ENCODE measurements at regions not wholly inside any gene's neighbourhood (a gene's known extent, or its start where the extent isn't known, plus 50 kb on each side); places are given as distances from the start of the nearest gene placed in this dataset.

DNA sequence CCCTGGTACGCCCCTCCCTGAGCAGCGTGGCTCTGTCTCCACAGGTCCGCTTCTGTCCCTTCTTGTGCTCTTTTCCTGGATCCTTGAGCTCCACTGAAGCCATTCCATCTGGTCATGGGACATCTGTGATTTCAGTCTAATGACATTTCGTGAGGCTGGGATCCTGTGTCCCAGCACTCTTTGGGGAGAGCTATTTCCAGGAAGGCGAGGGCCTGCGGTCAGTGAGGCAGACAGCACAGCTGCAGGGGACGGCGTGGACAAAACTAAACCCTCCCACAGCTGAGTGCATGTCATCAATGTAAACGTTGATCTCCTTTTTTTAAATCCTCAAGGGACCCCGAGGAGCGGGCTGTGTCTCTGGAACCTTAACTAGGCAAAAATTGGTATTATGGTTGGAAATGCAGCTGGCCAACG lies 127.7 kb downstream of the DACT1 start:
- H2AFZ ChIP-seq (ENCODE audit: low read depth) = no peak overlapping the region
- CTCF ChIA-PET = interaction anchor here (1.1 to 1.6 kb wide), 3 partner anchors 119 to 290 kb away, joined by 3 read pairs; no protein-coding TSS in a partner anchor
- WGBS (ENCODE audit: low lambda C conversion rate) = 87% methylated on average over 12 of the region's 12 CpGs

DNA sequence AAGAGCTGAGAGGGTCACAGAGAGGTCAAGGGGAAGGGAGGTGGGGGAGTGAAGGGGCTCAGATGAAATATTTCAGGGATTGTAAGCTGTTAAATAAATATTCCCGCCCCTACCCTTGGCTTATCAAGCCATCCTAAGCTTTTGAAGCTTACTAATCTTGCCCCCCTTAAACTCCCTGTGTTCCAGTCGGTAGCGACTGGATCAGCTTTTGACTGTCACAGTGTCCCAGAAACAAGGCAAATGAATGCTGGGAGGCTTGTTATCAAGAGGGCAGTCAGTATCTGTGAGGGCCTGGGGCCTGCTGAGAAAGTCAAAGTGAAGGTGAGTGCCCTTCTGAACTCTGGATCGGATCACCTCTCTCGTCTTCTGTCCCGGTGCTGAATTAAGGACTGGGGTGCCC lies 128.1 kb downstream of the DACT1 start:
- ChIA-PET POLR2A (no interaction called here), CTCF (interaction anchor here (1.1 to 1.6 kb wide), 3 partner anchors 118 to 289 kb away, joined by 3 read pairs; no protein-coding TSS in a partner anchor)
- H3K9me3 ChIP-seq = no peaks in the 10 kb centered on the region
- H3K4me3 ChIP-seq (ENCODE audit: low read depth in 2 of 2, low read length in 1 of 2) = no peak overlapping the region
- no peak overlapping the region for H3K27ac ChIP-seq (ENCODE audit: low read depth in 2 of 2, low read length in 1 of 2)
- no peak for DNase-seq
- no peak overlapping the region for H3K4me2 ChIP-seq
- no peak overlapping the region for H2AFZ ChIP-seq (ENCODE audit: low read depth)
- WGBS (ENCODE audit: low lambda C conversion rate) = 92% methylated on average over 6 of the region's 6 CpGs
- no peaks in the 10 kb centered on the region for H3F3A ChIP-seq (replicated peaks; ENCODE audit: insufficient read depth)
- no peaks in the 10 kb centered on the region for H3K36me3 ChIP-seq (replicated peaks in 1 of 2; ENCODE audit: control insufficient read depth in 1 of 2, insufficient read depth in 2 of 2, low read length in 1 of 2)
- TF ChIP-seq, protein P1, sequence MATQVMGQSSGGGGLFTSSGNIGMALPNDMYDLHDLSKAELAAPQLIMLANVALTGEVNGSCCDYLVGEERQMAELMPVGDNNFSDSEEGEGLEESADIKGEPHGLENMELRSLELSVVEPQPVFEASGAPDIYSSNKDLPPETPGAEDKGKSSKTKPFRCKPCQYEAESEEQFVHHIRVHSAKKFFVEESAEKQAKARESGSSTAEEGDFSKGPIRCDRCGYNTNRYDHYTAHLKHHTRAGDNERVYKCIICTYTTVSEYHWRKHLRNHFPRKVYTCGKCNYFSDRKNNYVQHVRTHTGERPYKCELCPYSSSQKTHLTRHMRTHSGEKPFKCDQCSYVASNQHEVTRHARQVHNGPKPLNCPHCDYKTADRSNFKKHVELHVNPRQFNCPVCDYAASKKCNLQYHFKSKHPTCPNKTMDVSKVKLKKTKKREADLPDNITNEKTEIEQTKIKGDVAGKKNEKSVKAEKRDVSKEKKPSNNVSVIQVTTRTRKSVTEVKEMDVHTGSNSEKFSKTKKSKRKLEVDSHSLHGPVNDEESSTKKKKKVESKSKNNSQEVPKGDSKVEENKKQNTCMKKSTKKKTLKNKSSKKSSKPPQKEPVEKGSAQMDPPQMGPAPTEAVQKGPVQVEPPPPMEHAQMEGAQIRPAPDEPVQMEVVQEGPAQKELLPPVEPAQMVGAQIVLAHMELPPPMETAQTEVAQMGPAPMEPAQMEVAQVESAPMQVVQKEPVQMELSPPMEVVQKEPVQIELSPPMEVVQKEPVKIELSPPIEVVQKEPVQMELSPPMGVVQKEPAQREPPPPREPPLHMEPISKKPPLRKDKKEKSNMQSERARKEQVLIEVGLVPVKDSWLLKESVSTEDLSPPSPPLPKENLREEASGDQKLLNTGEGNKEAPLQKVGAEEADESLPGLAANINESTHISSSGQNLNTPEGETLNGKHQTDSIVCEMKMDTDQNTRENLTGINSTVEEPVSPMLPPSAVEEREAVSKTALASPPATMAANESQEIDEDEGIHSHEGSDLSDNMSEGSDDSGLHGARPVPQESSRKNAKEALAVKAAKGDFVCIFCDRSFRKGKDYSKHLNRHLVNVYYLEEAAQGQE (IDR thresholded peaks at IDR 0.05; ENCODE audit: low read depth, low read length) = no peak
- no peak overlapping the region for H3K9ac ChIP-seq
- no peaks in the 10 kb centered on the region for H3K9me2 ChIP-seq
- H3K27me3 ChIP-seq (ENCODE audit: insufficient read depth) = no peaks in the 10 kb centered on the region
- no peaks in the 10 kb centered on the region for H3K79me2 ChIP-seq (ENCODE audit: insufficient read depth)
- no peaks in the 10 kb centered on the region; a peak in 2 of 4 replicates for H3K4me1 ChIP-seq (ENCODE audit: control insufficient read depth in 1 of 2, insufficient read depth in 2 of 2, low read depth in 1 of 2, low read length in 1 of 2)
- no peaks in the 10 kb centered on the region for H4K20me1 ChIP-seq (ENCODE audit: insufficient read depth)

More for the DNA sequence above, 127.7 kb downstream of the DACT1 start:
- no peaks in the 10 kb centered on the region for H3K9me3 ChIP-seq
- H3K36me3 ChIP-seq (replicated peaks in 1 of 2; ENCODE audit: control insufficient read depth in 1 of 2, insufficient read depth in 2 of 2, low read length in 1 of 2) = no peaks in the 10 kb centered on the region
- POLR2A ChIA-PET = no interaction called here
- H4K20me1 ChIP-seq (ENCODE audit: insufficient read depth) = no peaks in the 10 kb centered on the region
- no peaks in the 10 kb centered on the region for H3F3A ChIP-seq (replicated peaks; ENCODE audit: insufficient read depth)
- H3K27me3 ChIP-seq (ENCODE audit: insufficient read depth) = no peaks in the 10 kb centered on the region
- H3K79me2 ChIP-seq (ENCODE audit: insufficient read depth) = no peaks in the 10 kb centered on the region
- H3K4me2 ChIP-seq = no peak overlapping the region
- no peak for DNase-seq
- H3K27ac ChIP-seq (ENCODE audit: low read depth in 2 of 2, low read length in 1 of 2) = no peak overlapping the region
- H3K9ac ChIP-seq = no peak overlapping the region
- H3K4me3 ChIP-seq (ENCODE audit: low read depth in 2 of 2, low read length in 1 of 2) = no peak overlapping the region
- no peaks in the 10 kb centered on the region; a peak in 2 of 4 replicates for H3K4me1 ChIP-seq (ENCODE audit: control insufficient read depth in 1 of 2, insufficient read depth in 2 of 2, low read depth in 1 of 2, low read length in 1 of 2)
- TF ChIP-seq, protein P2, sequence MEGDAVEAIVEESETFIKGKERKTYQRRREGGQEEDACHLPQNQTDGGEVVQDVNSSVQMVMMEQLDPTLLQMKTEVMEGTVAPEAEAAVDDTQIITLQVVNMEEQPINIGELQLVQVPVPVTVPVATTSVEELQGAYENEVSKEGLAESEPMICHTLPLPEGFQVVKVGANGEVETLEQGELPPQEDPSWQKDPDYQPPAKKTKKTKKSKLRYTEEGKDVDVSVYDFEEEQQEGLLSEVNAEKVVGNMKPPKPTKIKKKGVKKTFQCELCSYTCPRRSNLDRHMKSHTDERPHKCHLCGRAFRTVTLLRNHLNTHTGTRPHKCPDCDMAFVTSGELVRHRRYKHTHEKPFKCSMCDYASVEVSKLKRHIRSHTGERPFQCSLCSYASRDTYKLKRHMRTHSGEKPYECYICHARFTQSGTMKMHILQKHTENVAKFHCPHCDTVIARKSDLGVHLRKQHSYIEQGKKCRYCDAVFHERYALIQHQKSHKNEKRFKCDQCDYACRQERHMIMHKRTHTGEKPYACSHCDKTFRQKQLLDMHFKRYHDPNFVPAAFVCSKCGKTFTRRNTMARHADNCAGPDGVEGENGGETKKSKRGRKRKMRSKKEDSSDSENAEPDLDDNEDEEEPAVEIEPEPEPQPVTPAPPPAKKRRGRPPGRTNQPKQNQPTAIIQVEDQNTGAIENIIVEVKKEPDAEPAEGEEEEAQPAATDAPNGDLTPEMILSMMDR (IDR thresholded peaks at IDR 0.05) = no peak
- TF ChIP-seq, protein P3, sequence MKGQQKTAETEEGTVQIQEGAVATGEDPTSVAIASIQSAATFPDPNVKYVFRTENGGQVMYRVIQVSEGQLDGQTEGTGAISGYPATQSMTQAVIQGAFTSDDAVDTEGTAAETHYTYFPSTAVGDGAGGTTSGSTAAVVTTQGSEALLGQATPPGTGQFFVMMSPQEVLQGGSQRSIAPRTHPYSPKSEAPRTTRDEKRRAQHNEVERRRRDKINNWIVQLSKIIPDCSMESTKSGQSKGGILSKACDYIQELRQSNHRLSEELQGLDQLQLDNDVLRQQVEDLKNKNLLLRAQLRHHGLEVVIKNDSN (IDR thresholded peaks at IDR 0.05; ENCODE audit: borderline replicate concordance, low read depth) = no peak
- TF ChIP-seq CHD2 (IDR thresholded peaks at IDR 0.05; ENCODE audit: low read length, partially characterized antibody) (no peak), POLR2AphosphoS5 (IDR thresholded peaks at IDR 0.05; ENCODE audit: low read depth, low read length) (no peak), ELF1 (IDR thresholded peaks at IDR 0.05) (no peak), NFIC (IDR thresholded peaks at IDR 0.05; ENCODE audit: borderline replicate concordance) (no peak), FOSL2 (IDR thresholded peaks at IDR 0.05; ENCODE audit: borderline replicate concordance, low read depth) (no peak), TEAD4 (IDR thresholded peaks at IDR 0.05; ENCODE audit: borderline replicate concordance, insufficient read depth) (no peak), GABPA (IDR thresholded peaks at IDR 0.05; ENCODE audit: low read depth) (no peak), FOXM1 (IDR thresholded peaks at IDR 0.05; ENCODE audit: low read depth) (no peak), FOXJ3 (CRISPR knock-in tag; IDR thresholded peaks at IDR 0.05) (no peak), YY1 (IDR thresholded peaks at IDR 0.05; ENCODE audit: low read depth) (no peak)
- TF ChIP-seq, protein P4, sequence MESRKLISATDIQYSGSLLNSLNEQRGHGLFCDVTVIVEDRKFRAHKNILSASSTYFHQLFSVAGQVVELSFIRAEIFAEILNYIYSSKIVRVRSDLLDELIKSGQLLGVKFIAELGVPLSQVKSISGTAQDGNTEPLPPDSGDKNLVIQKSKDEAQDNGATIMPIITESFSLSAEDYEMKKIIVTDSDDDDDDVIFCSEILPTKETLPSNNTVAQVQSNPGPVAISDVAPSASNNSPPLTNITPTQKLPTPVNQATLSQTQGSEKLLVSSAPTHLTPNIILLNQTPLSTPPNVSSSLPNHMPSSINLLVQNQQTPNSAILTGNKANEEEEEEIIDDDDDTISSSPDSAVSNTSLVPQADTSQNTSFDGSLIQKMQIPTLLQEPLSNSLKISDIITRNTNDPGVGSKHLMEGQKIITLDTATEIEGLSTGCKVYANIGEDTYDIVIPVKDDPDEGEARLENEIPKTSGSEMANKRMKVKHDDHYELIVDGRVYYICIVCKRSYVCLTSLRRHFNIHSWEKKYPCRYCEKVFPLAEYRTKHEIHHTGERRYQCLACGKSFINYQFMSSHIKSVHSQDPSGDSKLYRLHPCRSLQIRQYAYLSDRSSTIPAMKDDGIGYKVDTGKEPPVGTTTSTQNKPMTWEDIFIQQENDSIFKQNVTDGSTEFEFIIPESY (IDR thresholded peaks at IDR 0.05; ENCODE audit: borderline replicate concordance, low read depth) = no peak
- no peaks in the 10 kb centered on the region for H3K9me2 ChIP-seq
